Body of pancreas (tissue), 4 donors: ENCODE measurements at regions not wholly inside any gene's neighbourhood (a gene's known extent, or its start where the extent isn't known, plus 50 kb on each side); places are given as distances from the start of the nearest gene placed in this dataset.

Experiments used
- POLR2A ChIP-seq, 3 donors: fragments of 450-650 bp; IDR thresholded peaks; one replicate each; pipeline ENCODE4 v1.6.1; 2016; ENCODE audit warnings: antibody characterized with exemption in 3 of 3, mild to moderate bottlenecking in 2 of 3
- TF ChIP-seq, protein P1 (sequence below), 7 experiments: fragments of 450-650 bp in 4 of 7; fragments of 200-600 bp in 3 of 7; sonication (generic) in 3 of 7; IDR thresholded peaks; one replicate each; pipeline ENCODE4 v1.5.1; 2016 to 2019; ENCODE audit warnings: antibody characterized with exemption in 7 of 7

DNA sequence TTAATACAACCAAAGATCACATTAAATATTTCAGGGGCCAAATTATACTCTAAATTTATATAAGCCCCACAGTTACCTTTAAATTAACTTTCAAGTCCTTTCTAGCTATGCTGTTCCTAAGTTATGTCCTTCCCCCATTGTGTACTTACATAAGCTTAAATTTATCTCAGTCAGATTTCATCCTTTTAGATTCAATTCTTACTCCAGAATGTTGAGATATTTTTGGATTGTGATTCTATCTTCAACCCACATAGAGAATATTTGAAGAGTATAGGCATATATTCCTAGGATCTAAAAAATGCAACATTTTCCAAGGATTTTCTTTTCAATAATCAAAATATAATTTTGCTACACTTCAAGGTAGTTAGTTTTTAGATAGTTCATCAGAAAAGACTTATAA is 242.8 kb downstream of the KCNE4 start:
- TF ChIP-seq, protein P1, sequence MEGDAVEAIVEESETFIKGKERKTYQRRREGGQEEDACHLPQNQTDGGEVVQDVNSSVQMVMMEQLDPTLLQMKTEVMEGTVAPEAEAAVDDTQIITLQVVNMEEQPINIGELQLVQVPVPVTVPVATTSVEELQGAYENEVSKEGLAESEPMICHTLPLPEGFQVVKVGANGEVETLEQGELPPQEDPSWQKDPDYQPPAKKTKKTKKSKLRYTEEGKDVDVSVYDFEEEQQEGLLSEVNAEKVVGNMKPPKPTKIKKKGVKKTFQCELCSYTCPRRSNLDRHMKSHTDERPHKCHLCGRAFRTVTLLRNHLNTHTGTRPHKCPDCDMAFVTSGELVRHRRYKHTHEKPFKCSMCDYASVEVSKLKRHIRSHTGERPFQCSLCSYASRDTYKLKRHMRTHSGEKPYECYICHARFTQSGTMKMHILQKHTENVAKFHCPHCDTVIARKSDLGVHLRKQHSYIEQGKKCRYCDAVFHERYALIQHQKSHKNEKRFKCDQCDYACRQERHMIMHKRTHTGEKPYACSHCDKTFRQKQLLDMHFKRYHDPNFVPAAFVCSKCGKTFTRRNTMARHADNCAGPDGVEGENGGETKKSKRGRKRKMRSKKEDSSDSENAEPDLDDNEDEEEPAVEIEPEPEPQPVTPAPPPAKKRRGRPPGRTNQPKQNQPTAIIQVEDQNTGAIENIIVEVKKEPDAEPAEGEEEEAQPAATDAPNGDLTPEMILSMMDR (IDR thresholded peaks at IDR 0.05), result no peak
- no peak for TF ChIP-seq POLR2A (IDR thresholded peaks at IDR 0.05)
